Fibroblast of upper back skin (primary cell): ENCODE measurements at regions not wholly inside any gene's neighbourhood (a gene's known extent, or its start where the extent isn't known, plus 50 kb on each side); places are given as distances from the start of the nearest gene placed in this dataset.

Experiments used
- DNase-seq: peaks from one replicate; pipeline ENCODE4 v3.0.0-alpha.2; 2013

DNA sequence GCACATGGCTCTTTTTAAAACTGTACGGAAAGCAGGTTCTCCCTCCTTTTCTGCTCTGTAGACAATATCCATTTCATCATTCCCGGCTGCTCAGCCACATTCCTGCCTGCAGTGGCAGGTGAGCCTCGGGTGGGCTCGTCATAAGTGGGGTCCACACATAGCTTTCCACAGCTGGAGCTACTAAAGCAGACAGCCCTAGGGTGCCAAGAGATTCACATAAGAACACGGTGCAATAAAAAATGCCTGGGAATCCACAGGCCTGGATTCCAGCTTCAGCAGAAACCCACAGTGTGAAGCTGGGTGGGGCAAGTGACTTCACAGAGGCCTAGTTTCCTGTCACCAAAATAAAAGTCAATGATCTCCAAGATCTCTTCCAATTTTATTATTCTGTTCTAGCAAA is 96.4 kb downstream of the MIS18A start:
- no peak for DNase-seq

DNA sequence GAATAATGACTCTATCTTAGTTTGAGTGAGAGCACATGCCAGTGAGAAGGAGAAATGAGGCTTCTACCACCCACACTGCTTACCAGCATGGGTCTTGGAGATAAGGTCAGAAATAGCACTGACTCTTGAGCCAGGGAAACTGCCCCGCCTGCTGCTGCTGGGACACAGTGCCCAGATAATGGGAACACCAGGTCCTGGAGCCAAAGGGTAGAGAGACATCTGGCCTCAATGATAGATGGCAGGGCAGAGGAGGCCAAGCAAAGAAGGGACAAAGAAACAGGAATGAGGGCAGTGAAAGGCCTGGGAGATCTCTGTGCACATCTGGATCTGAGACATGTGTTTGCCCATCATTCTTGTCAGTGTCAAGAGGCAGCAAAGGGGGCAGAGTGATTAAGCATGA is 97.4 kb downstream of the MIS18A start:
- no peak for DNase-seq

- no peak for DNase-seq
Observed at GRCh38 chr21:32174819-32175218, 104.0 kb downstream of the MIS18A start.

GRCh38 chr21:32173121-32173724 is 105.6 kb downstream of the MIS18A start:
- DNase-seq, result peak; percentile 41

- peak; percentile 12 for DNase-seq
Observed at GRCh38 chr21:32172106-32172505, 106.7 kb downstream of the MIS18A start.

DNA sequence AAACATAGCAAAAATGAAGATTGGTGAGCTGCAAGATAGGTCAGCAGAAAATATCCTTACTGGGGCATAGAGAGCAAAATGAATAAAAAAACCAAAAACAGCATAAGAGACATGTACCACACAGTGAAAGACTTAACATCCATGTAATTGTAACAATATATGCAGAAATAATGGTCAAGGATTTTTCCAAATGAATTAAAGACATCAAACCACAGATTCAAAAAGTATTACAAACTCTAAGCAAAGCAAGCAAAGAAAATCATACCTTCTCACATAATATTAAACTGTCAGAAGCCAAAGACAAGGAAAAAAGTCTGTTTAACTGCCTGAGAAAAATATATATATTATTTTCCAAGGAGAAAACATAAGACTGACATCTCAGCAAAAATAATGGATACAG is 111.3 kb downstream of the MIS18A start:
- DNase-seq, result no peak

DNA sequence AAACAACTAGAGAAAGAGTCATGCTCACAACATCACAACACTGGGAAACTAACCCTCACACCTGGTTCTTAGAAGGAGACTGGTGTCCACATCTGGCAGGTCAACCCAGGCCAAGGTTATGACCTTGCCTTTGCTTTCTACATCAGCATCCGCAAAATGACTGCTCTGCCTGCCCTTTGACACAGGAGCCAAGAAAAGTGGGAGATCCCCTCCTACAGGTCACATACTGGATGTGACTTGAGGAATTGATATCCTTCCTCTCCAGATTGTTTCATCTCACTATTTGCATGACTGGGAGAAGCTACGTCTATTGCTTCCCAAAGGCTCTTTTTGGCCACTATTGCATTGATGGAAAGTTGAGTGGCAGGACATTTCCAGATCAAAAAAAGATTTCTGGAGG is 115.5 kb downstream of the MIS18A start:
- no peak for DNase-seq

GRCh38 chr21:32162727-32163320 is 116.0 kb downstream of the MIS18A start:
- no peak for DNase-seq

DNA sequence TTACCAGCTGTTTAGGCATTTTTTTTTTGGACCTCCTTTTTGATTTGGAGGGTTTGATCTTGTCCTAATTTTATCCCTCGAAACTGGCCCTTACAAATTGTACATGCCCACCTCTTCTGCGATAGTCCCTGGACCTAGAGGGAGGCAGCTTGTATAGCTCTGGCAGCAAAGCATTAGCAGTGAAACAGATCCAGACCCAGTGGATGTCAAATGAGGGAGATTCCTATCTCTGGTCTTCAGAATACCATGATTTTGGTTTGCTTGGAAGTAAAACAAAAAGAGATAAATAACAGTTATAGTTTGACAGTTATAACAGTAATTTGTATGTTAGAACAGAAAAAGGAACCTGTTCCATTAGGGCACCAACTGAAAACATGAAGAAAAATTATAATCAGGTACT is 123.6 kb downstream of the MIS18A start:
- no peak for DNase-seq

DNA sequence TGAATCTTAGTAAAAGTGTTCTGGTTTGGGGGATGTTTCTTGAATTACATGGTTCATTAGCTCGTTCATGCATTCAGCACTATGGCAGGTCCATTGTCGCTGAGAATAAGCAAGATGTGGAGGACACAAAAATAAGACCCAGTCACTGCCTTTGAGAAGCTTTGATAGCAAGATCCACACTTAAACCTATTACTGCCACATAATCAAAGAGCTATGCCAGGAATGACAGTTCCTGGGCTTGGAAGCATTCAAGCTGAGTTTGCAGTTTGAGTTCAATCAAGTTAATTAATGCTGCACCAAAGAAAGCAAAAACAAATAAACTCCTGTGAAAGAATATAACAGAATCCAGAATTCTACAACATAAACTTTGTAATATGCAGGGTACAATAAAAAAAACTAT is 131.8 kb downstream of the MIS18A start:
- peak; percentile 9 for DNase-seq

GRCh38 chr21:32144851-32145250 is 134.0 kb downstream of the MIS18A start:
- no peak for DNase-seq

DNA sequence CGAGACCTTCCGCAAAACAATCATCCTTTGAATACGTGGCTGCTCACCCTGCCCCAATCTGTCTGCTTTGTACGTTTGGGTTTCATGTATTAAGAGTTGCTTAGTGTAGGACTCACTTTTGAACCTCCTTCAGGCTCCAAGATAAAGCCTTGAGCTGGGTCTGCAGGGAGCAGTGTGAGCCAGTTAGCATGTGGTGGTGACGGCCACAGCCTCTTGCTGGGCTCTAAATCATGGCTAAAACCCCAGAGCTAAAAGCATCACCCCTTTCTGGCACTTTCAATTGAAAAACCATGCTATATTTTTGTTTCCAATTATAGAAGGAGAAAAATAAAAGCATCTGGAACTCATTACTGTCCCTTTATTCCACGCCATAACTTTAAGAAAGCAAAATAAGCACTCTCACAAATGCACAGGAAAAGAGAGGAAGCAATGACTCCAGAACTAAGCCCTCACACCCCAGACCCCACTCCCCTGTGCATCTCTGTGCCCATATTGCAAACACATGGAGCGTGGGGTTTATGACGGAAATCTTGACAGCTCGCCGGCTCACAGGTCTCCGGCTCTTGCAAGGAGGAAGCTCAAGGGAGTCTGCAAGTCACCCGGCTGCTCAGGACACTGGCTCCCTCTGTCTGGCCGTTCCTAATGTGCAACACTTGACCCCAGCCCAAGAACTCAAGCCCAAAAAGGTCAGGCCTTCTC is 135.5 kb downstream of the MIS18A start:
- DNase-seq, result peak; percentile 88

DNA sequence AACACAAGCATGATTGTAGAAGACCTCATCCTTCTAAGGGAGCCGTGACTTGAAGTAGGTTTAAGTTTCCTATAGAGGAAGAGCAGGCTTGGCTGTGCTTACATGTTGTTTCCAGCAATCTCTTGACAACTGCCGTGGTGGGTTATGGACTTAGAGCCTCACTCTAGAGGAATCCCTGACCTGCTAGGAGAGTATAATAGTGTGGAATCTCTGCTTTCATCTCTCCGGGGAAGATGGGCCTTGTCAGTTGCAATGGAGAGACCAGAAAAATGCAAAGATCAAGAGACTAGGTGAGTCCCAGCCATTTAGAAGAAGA is 137.6 kb downstream of the MIS18A start:
- no peak for DNase-seq

- DNase-seq, result peak; percentile 60
Observed at GRCh38 chr21:32140604-32141317, 138.1 kb downstream of the MIS18A start.

- no peak for DNase-seq
Observed at GRCh38 chr21:32140151-32140550, 138.7 kb downstream of the MIS18A start.

DNA sequence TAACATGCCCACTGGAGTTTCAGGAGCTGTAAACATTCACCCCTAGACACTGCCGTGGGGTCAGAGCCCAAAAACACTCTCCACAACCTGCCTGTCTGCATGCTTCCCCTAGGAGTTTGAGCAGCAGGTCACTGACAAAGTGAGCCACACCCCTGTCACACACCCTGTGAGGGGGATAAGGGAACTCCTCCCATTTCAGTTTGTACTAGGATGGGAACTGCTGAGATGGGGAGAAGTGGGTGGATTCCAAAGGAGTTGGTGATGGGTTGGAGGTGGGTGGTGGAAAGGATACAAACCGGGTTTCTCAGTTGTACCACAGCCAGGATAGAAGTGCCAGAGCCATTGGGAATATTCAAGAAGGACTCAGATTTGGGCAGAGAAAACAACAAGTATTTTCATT is 140.2 kb downstream of the MIS18A start:
- no peak for DNase-seq

- DNase-seq, result no peak
Observed at GRCh38 chr21:32137931-32138330, 140.9 kb downstream of the MIS18A start.

DNA sequence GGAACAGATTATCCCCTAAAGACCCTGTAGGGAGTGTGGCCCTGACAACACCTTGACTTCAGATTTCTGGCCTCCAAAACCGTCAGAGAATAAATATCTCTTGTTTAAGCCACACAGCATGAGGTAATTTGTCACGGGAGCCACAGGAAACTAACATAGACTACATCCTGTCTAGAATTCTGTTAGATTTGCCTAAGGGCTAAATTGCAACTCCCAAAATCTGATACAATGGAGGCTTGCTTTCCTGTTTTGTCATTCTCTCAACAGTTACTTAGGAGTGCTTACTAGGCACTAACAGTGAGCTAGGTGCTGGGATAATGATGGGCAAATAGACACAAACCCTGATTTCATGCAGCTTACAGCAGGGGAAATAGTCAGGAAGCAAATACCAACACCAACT is 141.6 kb downstream of the MIS18A start:
- DNase-seq, result no peak

DNA sequence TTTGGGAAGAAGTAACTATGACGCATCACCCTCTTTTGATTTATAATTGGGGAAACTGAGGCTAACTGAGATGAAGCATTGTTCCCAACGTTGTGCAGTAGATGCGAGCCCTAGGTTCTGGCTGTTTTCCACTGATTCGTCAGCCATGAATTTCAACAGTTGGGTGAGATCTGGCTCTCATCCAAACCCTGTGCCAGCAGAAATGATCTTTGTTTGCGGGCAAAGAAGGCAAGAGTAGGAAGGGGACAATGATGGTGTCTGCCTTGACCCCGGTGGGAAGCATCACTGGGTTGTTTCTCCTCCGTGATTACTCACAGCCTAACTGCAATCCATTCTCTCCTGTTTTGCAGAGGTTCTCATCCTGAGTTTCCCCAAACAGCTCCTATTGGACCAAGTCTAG is 142.3 kb downstream of the MIS18A start:
- DNase-seq, result no peak

- DNase-seq, result peak; percentile 83
Observed at GRCh38 chr21:32135401-32136363, 143.2 kb downstream of the MIS18A start.

- no peak for DNase-seq
Observed at GRCh38 chr21:32134441-32135130, 144.3 kb downstream of the MIS18A start.

- DNase-seq, result no peak
Observed at GRCh38 chr21:32132881-32133280, 146.0 kb downstream of the MIS18A start.
